Activated T-cell treated with anti-CD3 and anti-CD28 coated beads for 4 hours (primary cell): ENCODE measurements at regions not wholly inside any gene's neighbourhood (a gene's known extent, or its start where the extent isn't known, plus 50 kb on each side); places are given as distances from the start of the nearest gene placed in this dataset.
"Not testable (repeated sequence)": the region's sequence is repeated elsewhere in the genome, so short reads cannot be mapped to it uniquely, and the experiment has no call there.

ENCODE experiments used
- DNase-seq: peaks from one replicate; pipeline ENCODE4 v3.0.0-alpha.2; 2020

DNA sequence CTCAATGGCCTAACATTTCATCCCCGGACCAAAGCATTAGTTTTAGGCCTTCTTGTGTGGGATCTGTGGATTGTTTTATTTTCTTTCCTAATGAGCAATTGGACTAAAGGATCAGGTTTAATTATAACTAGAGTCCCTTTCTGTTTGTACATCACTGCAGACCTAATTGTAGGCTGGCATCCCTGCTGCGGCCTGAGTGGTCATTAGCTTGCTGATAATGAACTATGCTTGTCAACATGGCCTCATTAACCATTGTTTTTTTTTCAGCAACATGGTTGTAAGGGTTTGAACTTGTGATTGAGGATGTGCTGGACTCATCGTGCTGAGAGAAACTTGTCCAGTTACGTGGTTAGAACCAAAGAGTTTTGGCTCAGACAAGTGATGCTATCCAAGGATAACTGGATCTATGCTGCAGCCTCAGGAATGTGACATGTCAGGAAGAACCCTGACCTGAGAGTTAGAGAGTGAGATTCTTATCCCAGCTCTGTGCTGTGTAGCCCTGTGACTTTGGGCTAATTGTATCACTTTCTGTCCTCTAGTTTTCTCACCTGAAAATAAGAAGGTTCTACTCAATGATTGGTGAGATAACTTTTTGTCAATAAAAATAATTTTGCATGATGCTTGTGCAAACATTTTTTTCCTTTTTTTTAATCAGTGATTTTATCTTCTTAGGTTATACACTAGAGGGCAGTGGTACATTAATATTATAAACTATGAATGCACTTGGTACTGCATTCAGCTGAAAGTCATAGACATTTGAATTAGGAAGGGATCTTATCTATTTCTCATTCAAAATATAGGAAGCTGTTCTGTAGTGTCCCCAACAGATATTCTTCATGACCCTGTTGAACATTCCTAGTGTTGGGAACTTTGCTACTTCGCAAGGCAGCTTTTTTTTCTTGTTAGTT is 140.9 kb downstream of the RNF144B start:
- no peak for DNase-seq

DNA sequence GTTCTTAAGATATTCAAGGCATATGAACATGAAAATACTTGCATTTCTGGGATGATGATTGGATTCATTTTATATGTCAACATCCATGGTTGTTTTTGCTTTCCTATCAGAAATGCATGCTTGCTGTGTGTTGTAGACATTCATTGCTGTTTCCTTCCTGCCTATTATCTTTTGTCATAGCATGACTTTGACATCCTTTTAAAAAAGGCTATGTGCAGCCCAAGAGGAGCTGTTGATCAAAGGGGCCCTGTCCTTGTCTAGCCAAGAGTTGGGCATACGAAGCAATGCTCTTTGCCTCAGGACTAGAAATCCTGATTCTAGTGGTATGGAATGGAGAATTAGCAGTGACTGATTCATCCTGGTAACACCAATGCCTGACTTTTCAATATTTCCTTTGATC is 143.1 kb downstream of the RNF144B start:
- no peak for DNase-seq

DNA sequence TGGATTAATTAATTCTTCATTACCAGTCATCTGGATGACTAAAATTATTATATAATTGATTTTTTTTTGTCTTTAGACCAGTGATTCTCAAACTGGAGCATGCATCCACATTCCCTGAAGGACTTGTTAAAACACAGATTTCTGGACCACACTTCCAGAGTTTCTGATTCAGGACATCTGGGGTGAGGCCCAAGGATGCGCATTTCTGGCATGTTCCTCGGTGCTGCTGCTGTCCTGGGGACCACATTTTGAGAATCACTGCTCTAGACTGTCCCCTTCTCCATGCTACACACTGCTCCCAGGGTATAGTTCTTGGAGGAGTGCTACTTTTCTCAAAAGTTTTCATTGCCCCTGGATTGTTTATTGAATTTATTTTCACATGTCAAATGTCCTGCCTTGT is 145.0 kb downstream of the RNF144B start:
- DNase-seq: no peak

DNA sequence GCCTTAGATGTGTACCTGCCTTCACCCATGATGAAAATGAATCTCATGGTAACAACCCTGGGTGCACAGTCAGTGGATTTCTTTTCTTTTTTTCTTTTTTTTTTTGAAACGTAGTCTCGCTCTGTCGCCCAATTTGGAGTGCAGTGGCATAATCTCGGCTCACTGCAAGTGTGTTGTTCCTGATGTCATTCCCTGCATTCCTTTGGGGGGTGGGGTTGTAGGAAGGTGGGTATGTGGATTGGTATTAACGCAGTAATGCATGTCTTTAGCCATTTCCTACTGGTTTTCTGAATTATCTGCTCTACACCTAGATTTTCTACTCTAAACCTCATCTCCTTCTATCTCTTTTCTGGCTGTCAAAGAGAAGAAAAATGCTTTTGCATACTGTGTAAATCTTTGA is 146.6 kb downstream of the RNF144B start:
- DNase-seq: no peak

DNA sequence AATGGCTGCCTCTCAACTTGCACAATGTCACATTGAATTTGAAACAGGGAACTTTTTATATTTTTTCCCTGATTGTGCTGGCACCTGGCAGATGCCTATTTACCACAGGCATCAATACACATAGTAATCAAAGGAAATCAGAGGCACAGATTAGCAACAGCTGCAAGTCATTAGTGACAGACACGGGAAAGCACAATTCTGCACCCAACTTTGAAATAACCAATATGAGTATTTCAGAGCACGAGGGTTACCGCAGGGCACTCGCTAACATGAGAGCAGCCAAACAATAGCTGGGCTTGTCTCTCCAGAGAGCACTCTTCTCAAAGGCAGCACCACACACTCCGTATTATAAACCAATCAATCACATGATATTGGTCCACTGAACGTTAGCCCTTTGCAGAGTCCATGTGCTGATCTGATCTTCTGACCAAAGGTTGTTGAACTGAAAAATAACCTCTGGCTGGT is 149.5 kb downstream of the RNF144B start:
- DNase-seq: no peak

DNA sequence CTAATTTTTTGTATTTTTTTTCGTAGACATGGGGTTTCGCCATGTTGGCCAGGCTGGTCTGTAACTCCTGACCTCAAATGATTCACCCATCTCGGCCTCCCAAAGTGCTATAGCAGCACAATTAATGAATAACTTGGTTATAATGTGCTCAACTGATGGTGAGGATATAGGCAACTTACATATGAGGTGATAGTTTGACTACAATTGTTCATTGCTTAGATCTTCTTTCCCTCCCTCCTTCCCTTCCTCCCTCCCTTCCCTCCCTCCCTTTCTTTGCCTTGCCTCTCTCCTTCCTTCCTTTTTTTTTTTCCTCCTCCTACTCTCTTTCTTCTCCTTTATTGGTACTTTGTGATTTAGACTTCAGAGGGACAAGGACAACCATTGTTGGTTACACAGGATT is 151.2 kb downstream of the RNF144B start:
- no peak for DNase-seq

DNA sequence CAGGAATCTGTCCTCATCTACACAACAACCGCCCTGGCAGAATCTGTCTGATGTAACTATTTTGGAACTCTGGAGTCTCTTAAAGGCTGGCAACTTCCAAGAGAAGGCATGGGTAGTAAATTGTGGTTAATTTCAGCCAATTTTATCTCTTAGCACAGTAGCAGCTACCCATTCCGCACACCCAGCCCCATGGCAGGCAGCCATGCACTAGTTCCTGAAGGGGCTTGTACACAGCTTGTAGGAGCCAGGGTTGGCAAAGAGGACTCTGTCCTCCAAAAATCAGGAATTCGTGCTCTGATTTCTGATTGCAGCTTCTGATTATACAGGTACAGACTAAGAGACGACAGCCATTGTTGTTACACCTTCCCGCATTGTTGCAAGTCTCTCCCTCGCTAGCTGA is 155.9 kb downstream of the RNF144B start:
- DNase-seq: no peak

DNA sequence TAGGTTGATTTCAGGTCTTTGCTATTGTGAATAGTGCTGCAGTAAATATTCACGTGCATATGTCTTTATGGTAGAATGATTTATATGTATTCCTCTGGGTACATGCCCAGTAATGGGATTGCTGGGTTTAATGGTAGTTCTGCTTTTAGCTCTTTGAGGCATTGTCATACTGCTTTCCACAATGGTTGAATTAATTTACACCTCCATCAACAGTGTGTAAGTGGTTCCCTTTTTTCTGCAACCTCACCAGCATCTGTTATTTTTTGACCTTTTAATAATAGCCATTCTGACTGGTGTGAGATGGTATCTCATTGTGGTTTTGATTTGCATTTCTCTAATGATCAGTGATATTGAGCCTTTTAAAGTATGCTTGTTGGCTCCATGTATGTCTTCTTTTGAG is 158.0 kb downstream of the RNF144B start:
- not testable (repeated sequence) for DNase-seq

DNA sequence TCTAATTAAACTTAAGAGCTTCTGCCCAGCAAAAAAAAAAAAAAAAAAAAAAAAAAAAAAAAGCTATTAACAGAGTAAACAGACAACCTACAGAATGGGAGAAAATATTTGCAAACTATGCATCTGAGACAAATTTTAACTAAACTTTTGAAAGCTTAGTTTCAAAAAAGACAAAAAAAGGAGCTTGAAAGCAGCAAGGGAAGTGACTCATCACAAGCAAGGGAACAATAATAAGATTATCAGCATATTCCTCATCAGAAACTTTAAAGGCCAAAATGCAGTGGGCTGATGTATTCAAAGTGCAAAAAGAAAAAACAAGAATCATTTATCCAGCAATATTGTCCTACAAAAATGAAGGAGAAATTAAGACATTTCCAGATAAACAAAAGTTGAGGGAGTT is 158.6 kb downstream of the RNF144B start:
- no peak for DNase-seq

DNA sequence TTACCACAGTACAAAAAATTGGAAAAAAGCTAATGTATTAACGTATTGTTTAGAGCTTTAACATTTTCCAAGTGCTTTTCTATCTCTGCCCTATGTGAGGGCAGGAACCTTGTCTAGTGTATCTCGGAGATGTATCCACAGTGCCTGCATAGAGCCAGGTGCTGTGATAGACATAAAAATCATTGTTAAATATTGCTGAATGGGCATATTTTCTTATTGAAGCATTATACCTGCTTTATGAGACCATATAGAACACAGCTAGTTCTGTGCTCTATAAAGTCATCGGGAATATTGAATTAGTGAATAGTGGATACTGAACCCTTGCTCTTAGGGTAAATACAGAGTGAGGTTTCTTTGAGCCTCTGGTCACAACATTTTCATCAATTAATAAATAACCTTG is 163.0 kb downstream of the RNF144B start:
- no peak for DNase-seq

DNA sequence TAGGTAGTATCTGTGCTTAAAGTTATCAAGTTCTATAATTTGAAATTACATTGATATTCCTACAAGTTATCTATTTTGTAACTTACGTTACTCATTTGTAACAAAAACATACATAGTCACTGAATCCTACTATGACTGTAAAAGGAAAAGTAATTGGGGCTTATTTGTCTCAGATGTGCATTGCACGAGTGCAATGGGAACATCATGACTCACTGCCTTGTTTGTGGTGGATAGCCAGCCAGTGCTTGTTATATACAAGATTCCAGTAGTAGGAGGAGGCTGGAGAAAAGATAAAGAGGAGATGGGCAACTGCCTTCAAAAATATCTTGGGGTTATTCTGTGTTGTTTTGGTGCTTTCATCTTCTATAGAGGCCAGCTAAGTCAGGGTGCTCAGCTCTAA is 164.1 kb downstream of the RNF144B start:
- DNase-seq: no peak

DNA sequence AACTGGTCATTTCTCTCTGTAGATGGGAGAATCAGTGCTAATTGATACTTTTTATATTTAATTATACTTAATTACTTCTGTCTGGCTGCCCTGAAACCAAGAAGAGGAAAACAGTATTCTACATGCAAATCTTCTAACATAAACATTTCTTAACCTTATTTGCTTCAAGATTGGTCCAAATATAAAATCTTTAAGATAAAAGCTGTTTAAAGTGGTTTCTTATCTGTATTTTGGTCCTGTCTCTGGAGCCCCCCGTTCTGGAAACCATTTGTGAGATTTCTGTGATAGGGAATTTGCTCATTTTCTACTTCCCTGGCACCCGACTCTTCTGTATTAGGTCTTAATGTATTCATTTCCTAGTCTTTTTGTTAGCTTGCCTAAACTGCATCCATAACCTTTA is 168.6 kb downstream of the RNF144B start:
- DNase-seq: no peak

DNA sequence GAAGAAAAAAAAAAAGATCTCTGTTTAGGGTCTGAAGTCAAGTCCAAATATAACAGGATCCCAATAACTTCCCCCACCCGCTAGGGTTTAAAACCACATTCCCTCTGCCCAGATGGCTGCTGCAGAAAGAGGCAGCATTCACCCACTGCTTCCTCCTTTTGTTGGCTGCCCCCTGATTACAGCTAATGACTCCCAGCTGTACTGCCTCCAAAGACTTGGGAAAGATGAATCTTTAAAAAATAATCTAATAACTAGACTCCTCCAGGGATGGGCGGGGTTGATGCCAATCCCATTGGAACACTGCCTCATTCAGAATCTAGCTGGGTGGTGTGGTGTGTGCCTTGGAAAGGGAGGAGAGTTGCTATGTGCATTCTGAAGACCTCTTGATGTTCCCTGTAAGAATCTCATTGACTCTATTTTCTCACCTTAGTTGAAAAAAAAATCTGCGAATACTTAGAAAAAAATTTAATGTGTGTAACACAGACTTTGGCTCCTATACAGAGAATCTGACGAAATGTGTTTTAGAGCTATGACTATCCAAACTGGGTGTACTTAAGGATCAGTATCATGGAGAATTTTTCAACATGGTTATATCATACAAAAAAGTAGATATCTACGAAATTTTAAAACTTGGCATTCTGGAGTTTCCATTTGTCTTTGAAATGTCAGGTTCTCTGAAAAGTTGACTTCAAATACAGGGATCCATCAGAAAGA is 174.0 kb downstream of the RNF144B start:
- DNase-seq: no peak

DNA sequence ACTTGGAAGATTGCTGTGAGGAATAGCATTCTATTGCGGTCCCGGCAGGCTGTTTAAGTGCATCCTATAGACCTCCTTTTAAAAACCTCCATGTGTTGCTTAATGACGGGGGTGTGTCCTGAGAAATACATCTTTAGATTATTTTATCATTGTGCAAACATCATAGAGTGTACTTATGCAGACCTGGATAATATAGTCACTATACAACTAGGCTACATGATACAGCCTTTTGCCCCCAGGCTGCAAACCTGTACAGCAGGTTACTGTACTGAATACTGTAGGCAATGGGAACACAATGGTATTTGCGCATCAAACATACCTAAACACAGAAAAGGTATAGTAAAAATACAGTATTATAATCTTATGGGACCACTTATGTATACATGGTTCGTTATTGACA is 175.6 kb downstream of the RNF144B start:
- no peak for DNase-seq

DNA sequence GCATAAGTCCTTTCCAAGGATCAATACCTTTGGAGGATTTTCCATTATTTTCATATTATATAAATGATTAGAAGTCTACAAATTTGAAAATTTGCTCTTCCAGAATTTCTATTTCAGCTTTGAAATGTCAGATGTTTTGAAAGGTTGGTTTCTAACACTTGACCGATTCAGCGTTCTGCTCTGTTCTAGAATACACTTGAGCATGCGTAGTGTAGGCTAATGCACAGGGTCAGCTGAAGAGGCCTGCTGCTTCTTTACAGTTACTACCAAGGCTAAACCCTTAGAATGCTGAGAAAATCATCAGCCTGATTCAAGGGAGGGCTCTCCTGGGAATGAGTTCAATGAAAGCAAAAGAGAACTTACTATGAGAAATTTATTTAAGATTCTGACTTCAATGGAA is 177.6 kb downstream of the RNF144B start:
- DNase-seq: no peak

DNA sequence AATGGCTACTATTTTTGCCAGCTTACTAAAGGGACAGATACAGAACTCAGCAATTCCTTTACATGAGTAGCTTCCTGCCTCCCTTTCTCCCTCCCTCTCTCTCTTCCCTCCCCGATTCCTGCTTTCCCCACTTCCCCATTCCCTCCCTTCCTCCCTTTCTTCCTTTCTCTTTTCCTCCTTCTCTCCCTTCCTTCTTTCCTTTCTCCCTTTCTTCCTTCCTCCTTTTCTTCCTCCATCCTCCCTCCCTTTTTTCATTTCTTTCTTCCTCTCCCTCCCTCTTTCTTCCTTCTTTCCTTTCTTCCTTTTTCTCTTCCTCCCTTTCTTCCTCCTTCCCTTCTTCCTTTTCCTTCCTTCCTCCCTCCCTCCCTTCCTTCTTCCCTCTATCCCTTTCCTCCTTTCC is 178.1 kb downstream of the RNF144B start:
- DNase-seq: no peak

DNA sequence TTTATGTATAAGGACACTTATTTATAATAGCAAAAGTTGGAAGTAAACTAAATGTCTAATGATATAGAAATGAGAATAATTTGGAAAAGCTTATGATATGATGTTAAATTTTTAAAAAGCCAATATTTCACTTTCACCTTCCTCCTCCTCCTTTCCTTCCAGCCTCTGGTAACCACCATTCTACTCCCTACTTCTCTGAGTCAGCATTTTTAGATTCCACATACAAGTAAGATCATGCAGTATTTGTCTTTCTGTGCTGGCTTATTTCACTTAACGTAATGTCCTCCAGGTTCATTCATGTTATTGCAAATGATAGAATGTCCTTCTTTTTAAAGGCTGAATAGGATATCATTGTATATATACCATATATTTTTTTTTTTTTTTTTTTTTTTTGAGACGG is 180.2 kb downstream of the RNF144B start:
- DNase-seq: no peak

DNA sequence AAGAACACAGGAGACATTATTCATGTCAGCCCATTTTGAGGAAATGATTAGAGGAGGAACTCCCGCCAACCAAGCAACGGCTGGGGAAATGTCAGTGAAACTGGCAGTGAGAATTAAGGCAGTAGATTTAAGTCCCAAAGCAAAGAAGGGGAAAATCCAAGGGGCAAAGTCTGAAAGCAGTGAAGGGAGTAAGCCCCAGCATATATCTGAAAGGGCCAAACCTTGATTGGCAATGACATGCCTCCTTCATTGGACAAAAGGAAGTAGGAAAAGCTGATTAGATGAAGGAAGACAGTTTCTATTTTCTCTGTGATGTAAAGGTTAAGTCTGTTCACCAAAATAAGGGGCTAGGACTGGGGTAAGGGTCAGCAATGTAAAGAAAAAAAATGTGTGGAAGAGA is 190.3 kb downstream of the RNF144B start:
- DNase-seq: no peak

DNA sequence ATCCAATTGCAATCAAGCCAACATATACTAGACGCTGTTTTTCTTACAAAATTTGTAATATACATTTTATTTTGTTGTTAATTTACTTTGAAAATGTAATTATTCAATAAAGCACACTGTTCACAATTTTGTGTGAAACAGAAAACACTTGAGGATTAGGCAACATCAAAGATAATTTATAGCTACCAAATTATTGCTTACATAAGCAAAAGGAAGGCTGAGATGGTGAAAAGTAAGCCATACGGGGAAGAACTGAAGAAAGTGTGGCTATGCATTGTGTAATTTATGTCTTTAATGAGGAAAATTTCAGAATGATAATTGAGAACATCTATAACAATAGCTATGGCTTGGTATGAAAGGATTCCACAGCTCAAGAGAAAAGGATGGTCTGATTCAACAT is 192.0 kb downstream of the RNF144B start:
- no peak for DNase-seq

DNA sequence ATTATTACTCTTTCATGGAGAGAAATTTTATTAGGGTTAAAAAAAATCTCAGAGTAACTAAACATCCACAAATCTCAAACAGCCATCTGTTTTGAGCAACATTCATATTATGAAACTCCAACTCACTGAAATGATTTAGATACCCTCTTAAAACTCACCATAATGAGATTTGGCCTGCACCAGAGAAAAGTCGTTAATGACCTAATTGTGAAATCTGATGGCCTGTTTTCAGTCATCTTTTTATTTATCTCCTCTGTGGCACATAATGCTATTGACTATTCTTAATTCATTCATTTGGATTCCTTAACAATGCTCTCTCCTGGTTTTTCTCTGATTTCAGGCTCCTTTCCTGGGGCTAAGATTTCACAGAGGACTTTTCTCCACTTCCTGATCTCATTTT is 192.7 kb downstream of the RNF144B start:
- no peak for DNase-seq

DNA sequence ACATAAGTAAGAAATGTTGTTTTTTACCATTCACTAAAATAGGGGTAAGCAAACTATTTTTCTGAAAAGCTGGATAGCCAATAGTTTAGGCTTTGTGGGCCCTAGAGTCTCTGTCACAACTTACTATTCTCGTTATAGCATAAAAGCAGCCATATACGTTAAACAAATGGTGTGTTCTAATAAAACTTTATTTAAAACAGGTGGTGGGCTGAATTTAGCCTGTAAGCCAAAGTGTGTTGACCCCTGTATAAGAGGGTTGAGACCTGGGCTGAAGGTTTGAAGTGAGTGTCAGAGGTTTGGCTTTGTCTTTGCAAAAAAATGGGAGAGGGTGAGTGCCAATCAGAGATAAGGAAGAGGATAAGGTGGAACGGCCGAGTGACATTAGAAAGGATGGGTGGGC is 197.2 kb downstream of the RNF144B start:
- no peak for DNase-seq

DNA sequence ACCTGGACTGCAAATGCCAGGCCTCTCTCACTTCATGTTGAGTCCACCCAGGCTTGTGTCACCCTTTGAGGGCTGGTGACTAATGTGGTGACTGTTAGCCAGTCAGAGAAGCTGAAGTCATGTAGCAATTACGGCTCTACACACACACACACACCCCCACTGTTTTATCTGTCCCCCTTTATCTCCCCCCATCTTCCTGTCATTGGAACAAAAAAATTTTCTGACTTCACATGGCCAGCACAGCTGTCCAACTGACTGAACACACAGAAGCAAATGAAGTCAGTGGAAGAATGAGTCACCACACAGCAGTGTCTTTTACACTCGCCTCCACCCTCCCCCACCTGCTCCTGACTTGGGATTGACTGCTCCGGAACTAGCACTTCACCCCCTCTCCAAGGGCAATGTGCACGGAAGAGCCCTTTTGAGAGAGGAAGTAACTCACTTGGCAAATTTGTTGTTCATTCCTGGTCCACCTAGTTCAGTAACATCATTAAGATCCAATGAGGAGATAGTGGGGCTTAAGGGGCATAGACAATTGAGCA is 198.0 kb downstream of the RNF144B start:
- no peak for DNase-seq

DNA sequence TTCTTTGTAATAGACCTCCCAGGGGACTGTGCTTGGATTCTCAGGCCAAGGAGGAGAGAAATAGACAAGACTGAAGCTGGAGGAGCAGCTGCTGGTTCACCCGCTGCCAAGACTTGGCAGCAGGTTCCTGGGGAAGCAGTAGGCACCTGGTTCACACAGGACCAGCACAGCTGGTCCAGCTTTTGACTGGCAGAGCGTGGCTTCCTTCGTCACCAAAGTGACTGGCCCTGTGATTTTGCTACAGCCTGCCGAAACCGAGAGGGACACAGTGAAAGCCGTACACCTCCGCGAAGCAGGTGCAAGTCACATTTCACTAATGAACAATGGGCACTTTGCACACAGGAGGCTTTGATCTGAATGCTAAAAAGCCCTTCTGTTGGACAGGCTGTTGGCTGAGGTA is 199.0 kb downstream of the RNF144B start:
- DNase-seq: no peak
